Left lung (tissue), 4 donors: ENCODE measurements at regions not wholly inside any gene's neighbourhood (a gene's known extent, or its start where the extent isn't known, plus 50 kb on each side); places are given as distances from the start of the nearest gene placed in this dataset.

ENCODE experiments used
- ATAC-seq: fragments of 200-7000 bp; cut with Tn5 transposase; one replicate; pipeline ENCODE4 v1.9.1; 2020; ENCODE audit warnings: moderate library complexity
- DNase-seq, 4 donors: peaks; one replicate each; pipeline ENCODE4 v3.0.0-alpha.2; 2013 to 2020
- H3K27ac ChIP-seq, 2 donors: fragments of 200-600 bp; sonication (generic) in 1 of 2; one replicate each; pipeline versions ENCODE4 v1.5.0 to v1.8.0; 2020 to 2021
- H3K27me3 ChIP-seq, 2 donors: fragments of 200-600 bp; sonication (generic) in 1 of 2; one replicate each; pipeline versions ENCODE4 v1.5.0 to v1.8.0; 2020 to 2021
- H3K36me3 ChIP-seq, 2 donors: fragments of 200-600 bp; sonication (generic) in 1 of 2; one replicate each; pipeline versions ENCODE4 v1.5.0 to v1.8.0; 2020 to 2021
- H3K4me1 ChIP-seq, 2 donors: fragments of 200-600 bp; one replicate each; pipeline ENCODE4 v1.8.0; 2021
- H3K4me3 ChIP-seq, 2 donors: fragments of 200-600 bp; sonication (generic) in 1 of 2; one replicate each; pipeline versions ENCODE4 v1.5.0 to v1.8.0; 2020 to 2021; ENCODE audit warnings: mild to moderate bottlenecking in 1 of 2
- H3K9me3 ChIP-seq, 2 donors: fragments of 200-600 bp; sonication (generic) in 1 of 2; one replicate each; pipeline versions ENCODE4 v1.5.0 to v1.8.0; 2020 to 2021
- intact Hi-C, 2 donors: fragments of 100-400 bp; cut with DNase I; formaldehyde crosslinking; loops; one replicate each; pipeline versions ENCODE4 v1.11.2 to v1.14.2; 2022
- TF ChIP-seq, protein P1 (sequence below), 2 donors: fragments of 200-600 bp; sonication (generic) in 1 of 2; IDR thresholded peaks; one replicate each; pipeline versions ENCODE4 v1.5.0 to v1.8.0; 2021; ENCODE audit warnings: antibody characterized with exemption in 2 of 2
- donor health status: DM: no; HTN: yes; CAD: no.
- donor health status: DM: no; HTN: no; CAD: no.

DNA sequence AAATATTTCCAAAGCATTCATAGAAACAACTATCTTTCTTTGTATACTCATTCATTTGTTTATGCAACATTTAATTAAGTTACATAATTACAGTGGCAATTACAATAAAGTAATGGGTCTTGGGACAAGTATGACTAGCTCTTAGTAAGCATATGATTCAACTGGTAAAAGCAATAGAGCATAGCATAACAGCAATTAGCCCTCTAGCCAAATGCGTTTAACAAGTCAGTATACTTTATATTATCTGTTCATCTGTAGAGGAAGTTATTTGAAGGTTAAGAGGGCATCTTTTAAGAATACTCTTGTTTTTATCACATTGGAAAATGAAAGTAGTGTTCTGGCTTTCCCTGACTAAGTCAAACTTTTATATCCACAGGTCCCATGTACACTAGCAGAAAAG, 198.1 kb upstream of the UGT8 start:
- H3K36me3 ChIP-seq: no peaks in the 10 kb centered on the region
- intact Hi-C loops: no loop called here
- H3K4me1 ChIP-seq: no peaks in the 10 kb centered on the region
- H3K27ac ChIP-seq: no peak overlapping the region
- H3K4me3 ChIP-seq: no peak overlapping the region
- no peaks in the 10 kb centered on the region for H3K27me3 ChIP-seq
- TF ChIP-seq, protein P1, sequence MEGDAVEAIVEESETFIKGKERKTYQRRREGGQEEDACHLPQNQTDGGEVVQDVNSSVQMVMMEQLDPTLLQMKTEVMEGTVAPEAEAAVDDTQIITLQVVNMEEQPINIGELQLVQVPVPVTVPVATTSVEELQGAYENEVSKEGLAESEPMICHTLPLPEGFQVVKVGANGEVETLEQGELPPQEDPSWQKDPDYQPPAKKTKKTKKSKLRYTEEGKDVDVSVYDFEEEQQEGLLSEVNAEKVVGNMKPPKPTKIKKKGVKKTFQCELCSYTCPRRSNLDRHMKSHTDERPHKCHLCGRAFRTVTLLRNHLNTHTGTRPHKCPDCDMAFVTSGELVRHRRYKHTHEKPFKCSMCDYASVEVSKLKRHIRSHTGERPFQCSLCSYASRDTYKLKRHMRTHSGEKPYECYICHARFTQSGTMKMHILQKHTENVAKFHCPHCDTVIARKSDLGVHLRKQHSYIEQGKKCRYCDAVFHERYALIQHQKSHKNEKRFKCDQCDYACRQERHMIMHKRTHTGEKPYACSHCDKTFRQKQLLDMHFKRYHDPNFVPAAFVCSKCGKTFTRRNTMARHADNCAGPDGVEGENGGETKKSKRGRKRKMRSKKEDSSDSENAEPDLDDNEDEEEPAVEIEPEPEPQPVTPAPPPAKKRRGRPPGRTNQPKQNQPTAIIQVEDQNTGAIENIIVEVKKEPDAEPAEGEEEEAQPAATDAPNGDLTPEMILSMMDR (IDR thresholded peaks at IDR 0.05): no peak
- DNase-seq (no peak), ATAC-seq (no peak)
- no peaks in the 10 kb centered on the region for H3K9me3 ChIP-seq

DNA sequence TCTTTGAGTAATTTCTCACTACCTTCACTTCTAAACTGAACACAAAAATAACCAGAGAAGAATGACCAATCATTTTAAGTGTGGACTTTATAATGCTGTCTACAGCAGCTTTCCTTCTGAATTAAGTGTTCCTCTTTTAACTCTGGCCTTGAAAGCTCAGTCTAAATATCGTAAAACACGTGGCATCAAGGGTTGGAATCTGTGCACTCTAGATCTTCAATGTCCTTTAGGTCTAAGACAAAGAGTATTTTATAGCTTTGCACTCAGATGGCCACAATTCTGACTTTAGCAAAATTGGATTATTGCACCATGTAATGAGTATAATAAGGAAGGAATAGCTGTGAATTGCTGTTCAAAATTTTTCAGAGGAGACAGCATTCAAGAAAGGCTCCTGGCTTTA, 197.1 kb upstream of the UGT8 start:
- TF ChIP-seq, protein P1 (IDR thresholded peaks at IDR 0.05): no peak
- Histone ChIP-seq H3K4me1 (no peaks in the 10 kb centered on the region), H3K9me3 (no peaks in the 10 kb centered on the region), H3K4me3 (no peak overlapping the region), H3K36me3 (no peaks in the 10 kb centered on the region), H3K27me3 (no peaks in the 10 kb centered on the region), H3K27ac (no peak overlapping the region)
- DNase-seq: no peak
- ATAC-seq: no peak
- intact Hi-C loops: no loop called here

DNA sequence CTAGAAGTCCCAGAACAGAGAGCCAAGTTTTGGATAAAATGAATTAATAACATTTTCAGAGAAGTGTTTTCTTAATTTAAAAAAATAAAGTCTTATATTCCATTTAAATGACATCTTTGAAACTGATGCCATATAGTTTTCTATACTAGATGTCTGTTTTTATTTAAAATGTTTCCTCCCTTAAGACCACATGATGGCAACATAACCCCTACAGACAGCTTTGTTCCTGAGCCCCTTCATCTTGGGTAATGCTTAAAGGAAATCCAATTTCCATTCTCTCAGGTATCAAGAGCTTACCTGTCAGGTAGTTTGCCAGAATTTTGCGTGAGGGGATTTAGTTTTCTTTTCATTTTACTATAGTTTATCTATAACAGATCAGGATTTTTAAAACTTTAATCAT, 181.4 kb upstream of the UGT8 start:
- intact Hi-C loops: no loop called here
- Histone ChIP-seq H3K27ac (no peak overlapping the region), H3K4me1 (no peaks in the 10 kb centered on the region), H3K36me3 (no peaks in the 10 kb centered on the region), H3K27me3 (no peaks in the 10 kb centered on the region), H3K4me3 (no peak overlapping the region), H3K9me3 (no peaks in the 10 kb centered on the region)
- DNase-seq (peak in 1 of 4 donors; percentile 5), ATAC-seq (no peak)
- TF ChIP-seq, protein P1 (IDR thresholded peaks at IDR 0.05): no peak

DNA sequence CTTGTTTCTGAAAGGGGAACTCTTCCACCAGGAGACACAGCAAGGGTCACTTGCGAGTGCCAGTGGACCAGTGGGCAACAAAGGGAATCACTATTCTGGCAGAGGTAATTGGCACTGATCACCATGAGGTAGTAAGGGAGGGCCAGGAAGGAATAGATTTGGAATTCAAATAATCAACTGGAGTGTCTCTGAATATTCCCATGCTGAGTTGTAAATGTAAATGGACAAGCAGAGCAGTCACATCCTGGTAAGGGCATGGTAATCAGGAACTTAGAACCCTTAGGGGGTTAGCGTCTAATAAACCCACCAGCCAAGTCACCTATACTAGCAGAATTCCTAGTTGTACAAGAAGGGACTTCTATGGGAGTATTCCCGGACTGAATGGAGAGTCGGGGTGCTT, 178.5 kb upstream of the UGT8 start:
- ATAC-seq (no peak), DNase-seq (no peak)
- Histone ChIP-seq H3K27me3 (no peaks in the 10 kb centered on the region), H3K36me3 (no peaks in the 10 kb centered on the region), H3K4me1 (no peaks in the 10 kb centered on the region), H3K27ac (no peak overlapping the region), H3K9me3 (no peaks in the 10 kb centered on the region), H3K4me3 (no peak overlapping the region)
- intact Hi-C loops: no loop called here
- TF ChIP-seq, protein P1 (IDR thresholded peaks at IDR 0.05): no peak

DNA sequence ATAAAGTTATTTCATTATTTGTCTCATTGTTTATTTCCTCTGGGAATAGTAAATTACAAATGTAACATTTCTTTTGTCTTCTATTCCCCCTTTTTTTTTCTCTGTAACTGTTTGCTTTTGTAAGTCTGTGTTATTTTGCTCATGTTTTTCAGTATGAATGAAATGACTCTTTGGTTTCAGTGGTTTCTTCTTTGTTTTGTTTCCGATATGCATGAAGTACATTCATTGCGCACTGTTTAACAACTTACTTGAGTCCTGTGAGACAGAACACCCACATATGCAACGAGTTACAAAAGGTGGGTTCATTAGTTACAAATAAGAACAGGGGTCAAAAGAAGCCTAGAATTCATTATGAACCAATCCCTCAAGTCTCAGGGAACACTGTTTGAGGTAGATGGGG, 175.0 kb upstream of the UGT8 start:
- ATAC-seq: no peak
- Histone ChIP-seq H3K27ac (no peak overlapping the region), H3K27me3 (no peaks in the 10 kb centered on the region), H3K36me3 (no peaks in the 10 kb centered on the region), H3K4me3 (no peak overlapping the region), H3K9me3 (peaks cover 0 to 7% of the 10 kb centered on the region in 2 donors), H3K4me1 (no peaks in the 10 kb centered on the region)
- no peak for DNase-seq
- intact Hi-C loops: no loop called here
- TF ChIP-seq, protein P1 (IDR thresholded peaks at IDR 0.05): no peak
